ENCODE measurements at regions not wholly inside any gene's neighbourhood (a gene's known extent, or its start where the extent isn't known, plus 50 kb on each side); places are given as distances from the start of the nearest gene placed in this dataset.

- Histone ChIP-seq H3K27ac (ENCODE audit: low read depth, low read length) (no peak overlapping the region), H3K9me3 (ENCODE audit: control insufficient read depth, low read length) (no peaks in the 10 kb centered on the region), H3K9ac (ENCODE audit: extremely low read depth, low read length, poor library complexity, severe bottlenecking) (no peak overlapping the region), H3K27me3 (ENCODE audit: control insufficient read depth, insufficient read depth, low read length, poor library complexity, severe bottlenecking) (no peaks in the 10 kb centered on the region), H3K4me3 (ENCODE audit: low read length) (no peak overlapping the region), H3K4me1 (ENCODE audit: control insufficient read depth, insufficient read depth, low read length) (peaks cover 7% of the 10 kb centered on the region), H3K36me3 (ENCODE audit: control insufficient read depth, insufficient read depth, low read length) (no peaks in the 10 kb centered on the region)
- Mint-ChIP-seq H3K27ac (no peak overlapping the region), H3K9me3 (no peaks in the 10 kb centered on the region), H3K4me3 (no peak overlapping the region), H3K27me3 (ENCODE audit: insufficient read depth) (no peaks in the 10 kb centered on the region), H3K36me3 (ENCODE audit: low read depth) (no peaks in the 10 kb centered on the region), H3K4me1 (peaks cover 44% of the 10 kb centered on the region)
- no peak for TF ChIP-seq CTCF (conservative IDR thresholded peaks at IDR 0.05)
- DNase-seq, result no peak
Observed at GRCh38 chr1:94332516-94332915, 85.7 kb upstream of the ABCD3 start.

- H3K27me3 Mint-ChIP-seq (ENCODE audit: insufficient read depth), result no peaks in the 10 kb centered on the region
- DNase-seq, result peak; percentile 70
- Histone ChIP-seq H3K27me3 (ENCODE audit: control insufficient read depth, insufficient read depth, low read length, poor library complexity, severe bottlenecking) (no peaks in the 10 kb centered on the region), H3K9me3 (ENCODE audit: control insufficient read depth, low read length) (no peaks in the 10 kb centered on the region), H3K36me3 (ENCODE audit: control insufficient read depth, insufficient read depth, low read length) (no peaks in the 10 kb centered on the region), H3K9ac (ENCODE audit: extremely low read depth, low read length, poor library complexity, severe bottlenecking) (no peak overlapping the region), H3K27ac (ENCODE audit: low read depth, low read length) (no peak overlapping the region), H3K4me1 (ENCODE audit: control insufficient read depth, insufficient read depth, low read length) (peaks cover 21% of the 10 kb centered on the region), H3K4me3 (ENCODE audit: low read length) (no peak overlapping the region)
- no peaks in the 10 kb centered on the region for H3K9me3 Mint-ChIP-seq
- peak; percentile 76 for TF ChIP-seq CTCF (conservative IDR thresholded peaks at IDR 0.05)
- no peaks in the 10 kb centered on the region for H3K36me3 Mint-ChIP-seq (ENCODE audit: low read depth)
- H3K4me1 Mint-ChIP-seq, result peaks cover 60% of the 10 kb centered on the region
- H3K4me3 Mint-ChIP-seq, result no peak overlapping the region
- WGBS, 2 experiments (ENCODE audit: insufficient coverage in 1 of 2, insufficient read length in 1 of 2), result 64% methylated on average over 3 of the region's 3 CpGs; no CpG with 5 or more reads in 1 of the 2 experiments
- no peak overlapping the region for H3K27ac Mint-ChIP-seq
Observed at GRCh38 chr1:94329986-94330385, 88.2 kb upstream of the ABCD3 start.

- Mint-ChIP-seq H3K27ac (no peak overlapping the region), H3K27me3 (ENCODE audit: insufficient read depth) (no peaks in the 10 kb centered on the region), H3K4me3 (no peak overlapping the region), H3K9me3 (no peaks in the 10 kb centered on the region), H3K4me1 (peaks cover 54% of the 10 kb centered on the region), H3K36me3 (ENCODE audit: low read depth) (no peaks in the 10 kb centered on the region)
- DNase-seq, result no peak
- no peak overlapping the region for H3K4me3 ChIP-seq (ENCODE audit: low read length)
- 92 to 96% methylated on average over 4 of the region's 4 CpGs for WGBS, 2 experiments (ENCODE audit: insufficient coverage in 1 of 2, insufficient read length in 1 of 2)
- no peaks in the 10 kb centered on the region for H3K9me3 ChIP-seq (ENCODE audit: control insufficient read depth, low read length)
- no peaks in the 10 kb centered on the region for H3K36me3 ChIP-seq (ENCODE audit: control insufficient read depth, insufficient read depth, low read length)
- no peak for TF ChIP-seq CTCF (conservative IDR thresholded peaks at IDR 0.05)
- H3K27ac ChIP-seq (ENCODE audit: low read depth, low read length), result no peak overlapping the region
- no peaks in the 10 kb centered on the region for H3K27me3 ChIP-seq (ENCODE audit: control insufficient read depth, insufficient read depth, low read length, poor library complexity, severe bottlenecking)
- H3K9ac ChIP-seq (ENCODE audit: extremely low read depth, low read length, poor library complexity, severe bottlenecking), result no peak overlapping the region
- H3K4me1 ChIP-seq (ENCODE audit: control insufficient read depth, insufficient read depth, low read length), result peaks cover 21% of the 10 kb centered on the region
Observed at GRCh38 chr1:94329276-94329675, 88.9 kb upstream of the ABCD3 start.

Data from endodermal cell (in vitro differentiated cells).